AG04449 (cell line): ENCODE measurements at regions not wholly inside any gene's neighbourhood (a gene's known extent, or its start where the extent isn't known, plus 50 kb on each side); places are given as distances from the start of the nearest gene placed in this dataset.
A peak's percentile ranks its signal among the peaks of the same experiment; 100 is the strongest.

Experiments used
- CTCF ChIA-PET: fragments of 350-600 bp; formaldehyde crosslinking; extraction: SDS; loops from one replicate; lab custom pipeline; 2021; ENCODE audit warnings: antibody characterized with exemption; lab: Yijun Ruan, JAX
- POLR2A ChIA-PET: fragments of 400-600, 350-600 bp; formaldehyde crosslinking; extraction: SDS; loops from one replicate; lab custom pipeline; 2020; ENCODE audit warnings: antibody characterized with exemption, inconsistent platforms; lab: Yijun Ruan, JAX
- DNase-seq: peaks from one replicate; pipeline ENCODE4 v3.0.0-alpha.2; 2010; ENCODE audit warnings: low read depth, low spot score
- H3K4me3 ChIP-seq: 2 replicates; pipeline ENCODE4 v1.5.1; 2011; ENCODE audit warnings: low read depth, mild to moderate bottlenecking, control low read depth, low read length
- TF ChIP-seq, protein P1 (sequence below): IDR thresholded peaks from one replicate; pipeline ENCODE4 v1.5.1; 2011; ENCODE audit warnings: mild to moderate bottlenecking, moderate library complexity, low read length, control low read depth, inconsistent platforms; ENCODE audit not compliant: insufficient read depth; ENCODE audit errors: missing control alignments

DNA sequence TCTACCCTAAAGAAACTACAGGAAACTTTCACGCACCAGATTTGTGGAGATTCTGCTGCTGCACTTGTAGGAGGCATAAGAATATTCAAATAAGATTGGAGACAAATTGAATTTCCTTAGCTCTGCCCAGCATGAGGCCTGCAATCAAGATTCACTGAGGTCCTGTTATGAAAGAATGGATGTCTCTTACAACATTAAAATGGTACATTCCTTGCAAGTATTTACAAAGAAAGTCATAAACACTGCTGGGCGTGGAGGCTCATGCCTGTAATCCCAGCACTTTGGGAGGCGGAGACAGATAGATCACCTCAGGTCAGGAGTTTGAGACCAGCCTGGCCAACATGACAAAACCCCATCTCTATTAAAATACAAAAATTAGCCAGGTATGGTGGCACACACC, 74.0 kb upstream of the MAP3K4 start:
- no peak overlapping the region for H3K4me3 ChIP-seq
- POLR2A ChIA-PET = no interaction called here
- CTCF ChIA-PET = no interaction called here
- DNase-seq = no peak
- TF ChIP-seq, protein P1, sequence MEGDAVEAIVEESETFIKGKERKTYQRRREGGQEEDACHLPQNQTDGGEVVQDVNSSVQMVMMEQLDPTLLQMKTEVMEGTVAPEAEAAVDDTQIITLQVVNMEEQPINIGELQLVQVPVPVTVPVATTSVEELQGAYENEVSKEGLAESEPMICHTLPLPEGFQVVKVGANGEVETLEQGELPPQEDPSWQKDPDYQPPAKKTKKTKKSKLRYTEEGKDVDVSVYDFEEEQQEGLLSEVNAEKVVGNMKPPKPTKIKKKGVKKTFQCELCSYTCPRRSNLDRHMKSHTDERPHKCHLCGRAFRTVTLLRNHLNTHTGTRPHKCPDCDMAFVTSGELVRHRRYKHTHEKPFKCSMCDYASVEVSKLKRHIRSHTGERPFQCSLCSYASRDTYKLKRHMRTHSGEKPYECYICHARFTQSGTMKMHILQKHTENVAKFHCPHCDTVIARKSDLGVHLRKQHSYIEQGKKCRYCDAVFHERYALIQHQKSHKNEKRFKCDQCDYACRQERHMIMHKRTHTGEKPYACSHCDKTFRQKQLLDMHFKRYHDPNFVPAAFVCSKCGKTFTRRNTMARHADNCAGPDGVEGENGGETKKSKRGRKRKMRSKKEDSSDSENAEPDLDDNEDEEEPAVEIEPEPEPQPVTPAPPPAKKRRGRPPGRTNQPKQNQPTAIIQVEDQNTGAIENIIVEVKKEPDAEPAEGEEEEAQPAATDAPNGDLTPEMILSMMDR = no peak

DNA sequence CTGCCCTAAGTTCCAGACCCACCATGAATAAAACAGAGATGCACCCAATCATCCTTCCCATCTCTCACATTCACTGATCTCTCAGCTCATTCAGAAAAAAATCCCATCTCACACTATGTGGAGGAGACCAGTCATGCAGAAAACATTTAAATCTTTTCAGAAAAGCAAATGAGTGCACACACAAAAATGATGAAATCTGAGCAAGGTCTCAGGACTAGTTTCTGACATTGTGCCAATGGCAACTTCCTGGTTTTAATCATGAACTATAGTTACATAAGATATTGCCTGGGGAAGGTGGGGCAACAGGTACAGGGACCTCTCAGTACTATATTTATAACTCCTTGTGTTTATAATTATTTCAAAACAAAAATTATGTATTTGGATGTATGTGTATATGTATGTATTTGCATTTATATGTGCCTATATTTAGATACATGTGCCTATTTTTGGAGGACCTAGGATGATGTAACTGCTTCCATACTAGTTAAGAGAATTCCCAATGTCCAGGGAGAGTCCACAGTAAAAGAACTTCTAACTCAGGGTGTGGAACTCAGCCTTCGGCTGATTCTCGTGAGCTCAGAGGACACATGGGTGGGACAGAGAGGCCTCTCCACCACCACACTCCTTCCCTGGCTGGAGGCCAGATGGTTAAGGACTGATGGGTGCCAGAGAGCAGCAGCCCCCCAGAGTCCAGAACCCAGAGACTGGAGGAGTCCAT, 71.7 kb upstream of the MAP3K4 start:
- ChIA-PET POLR2A (no interaction called here), CTCF (interaction anchor here (0.7 to 5.2 kb wide), 6 partner anchors 9 to 456 kb away, joined by 3 to 34 read pairs (median 5); no protein-coding TSS in a partner anchor)
- peak; percentile 80 for DNase-seq
- no peak overlapping the region for H3K4me3 ChIP-seq
- TF ChIP-seq, protein P1 = no peak

- TF ChIP-seq, protein P1 = no peak
- DNase-seq = no peak
- CTCF ChIA-PET = interaction anchor here (0.8 to 5.2 kb wide), 5 partner anchors 10 to 452 kb away, joined by 3 to 34 read pairs (median 5); no protein-coding TSS in a partner anchor
- no peak overlapping the region for H3K4me3 ChIP-seq
- POLR2A ChIA-PET = no interaction called here
Measured at GRCh38 chr6:160921095-160921494, 70.5 kb upstream of the MAP3K4 start.

DNA sequence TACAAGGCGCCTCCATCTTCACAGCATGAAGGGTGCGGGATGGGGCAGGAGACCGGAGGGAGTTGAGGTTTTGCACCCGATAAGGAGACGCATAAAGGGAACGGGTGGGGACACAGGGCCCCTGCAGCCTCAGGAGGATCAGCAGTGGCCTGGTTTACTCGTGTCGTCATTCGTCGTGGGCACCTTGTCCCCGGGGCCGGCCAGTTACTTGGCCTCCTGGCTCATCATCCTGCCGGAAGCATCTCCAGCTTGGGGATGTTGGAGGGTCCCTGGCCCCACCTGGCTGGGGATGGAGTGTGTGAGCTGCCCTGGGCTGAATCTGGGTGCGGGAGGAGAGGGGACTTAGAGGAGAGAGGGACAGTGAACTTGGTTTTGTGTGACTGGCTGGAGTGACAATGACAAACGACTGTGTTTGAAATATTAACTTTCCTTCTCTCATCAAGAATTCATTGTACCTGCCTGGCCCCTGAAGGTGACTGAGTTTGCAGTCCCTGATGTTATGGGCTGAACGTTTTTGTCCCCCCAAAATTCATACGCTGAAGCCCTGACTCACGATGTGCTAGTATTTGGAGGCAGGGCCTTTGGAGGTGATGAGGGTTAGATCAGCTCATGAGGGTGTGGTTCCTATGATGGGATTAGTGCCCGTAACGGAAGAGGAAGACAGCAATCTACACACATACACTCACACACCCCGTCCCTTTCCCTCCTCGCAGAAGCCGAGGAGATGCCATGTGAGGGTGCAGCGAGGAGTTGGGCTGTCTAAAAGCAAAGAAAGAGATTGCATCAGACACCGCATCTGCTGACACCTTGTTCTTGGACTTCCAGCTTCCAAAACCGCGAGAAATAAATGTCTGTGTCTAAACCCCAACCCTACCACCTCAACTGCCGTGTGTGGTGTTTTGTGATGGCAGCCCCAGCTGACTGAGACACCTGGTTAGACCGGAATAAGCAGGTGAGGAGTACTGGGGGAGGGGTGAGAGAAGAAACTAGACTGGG, 65.0 kb upstream of the MAP3K4 start:
- no peak overlapping the region for H3K4me3 ChIP-seq
- TF ChIP-seq, protein P1 = no peak
- no peak for DNase-seq
- POLR2A ChIA-PET = no interaction called here
- CTCF ChIA-PET = interaction anchor here (6.4 to 15.4 kb wide), 2 partner anchors 65 to 447 kb away, joined by 86 to 315 read pairs; partner anchors contain the start of gene MAP3K4

GRCh38 chr6:160927416-160927815, 64.2 kb upstream of the MAP3K4 start:
- TF ChIP-seq, protein P1 = no peak
- no peak for DNase-seq
- ChIA-PET POLR2A (no interaction called here), CTCF (interaction anchor here (1.1 to 15.4 kb wide), 5 partner anchors 13 to 467 kb away, joined by 3 to 315 read pairs (median 5); partner anchors contain the start of gene MAP3K4)
- no peak overlapping the region for H3K4me3 ChIP-seq
